Small intestine (tissue), 7 donors: ENCODE measurements at regions not wholly inside any gene's neighbourhood (a gene's known extent, or its start where the extent isn't known, plus 50 kb on each side); places are given as distances from the start of the nearest gene placed in this dataset.

Experiments used
- DNase-seq, 2 donors: peaks; one replicate each; pipeline versions ENCODE4 v3.0.0 to v3.0.0-alpha.2; 2013
- FAIRE-seq: peaks from 2 replicates; lab custom pipeline; 2012; peaks lifted over from hg19 to GRCh38; lab: Jason Lieb, UNC
- H3K27ac ChIP-seq, 3 donors: one replicate each; pipeline ENCODE4 v1.5.1; 2013; ENCODE audit warnings: low read length in 2 of 3, mild to moderate bottlenecking in 2 of 3, control low read depth in 1 of 3, inconsistent platforms in 1 of 3, low read depth in 1 of 3, moderate library complexity in 1 of 3
- H3K27me3 ChIP-seq, 3 donors: one replicate each; pipeline ENCODE4 v1.6.1; 2013; ENCODE audit warnings: low read length in 3 of 3, inconsistent platforms in 1 of 3; ENCODE audit not compliant: control insufficient read depth in 3 of 3, insufficient read depth in 3 of 3
- H3K36me3 ChIP-seq, 3 donors: one replicate each; pipeline ENCODE4 v1.6.1; 2013; ENCODE audit warnings: low read length in 3 of 3, inconsistent platforms in 1 of 3, low read depth in 1 of 3, mild to moderate bottlenecking in 1 of 3, moderate library complexity in 1 of 3; ENCODE audit not compliant: control insufficient read depth in 3 of 3, insufficient read depth in 2 of 3
- H3K4me1 ChIP-seq, 3 donors: one replicate each; pipeline ENCODE4 v1.6.1; 2013; ENCODE audit warnings: low read length in 2 of 3, inconsistent platforms in 1 of 3, low read depth in 1 of 3, mild to moderate bottlenecking in 1 of 3, moderate library complexity in 1 of 3; ENCODE audit not compliant: control insufficient read depth in 3 of 3, insufficient read depth in 2 of 3
- H3K4me3 ChIP-seq, 3 donors: one replicate each; pipeline ENCODE4 v1.5.1; 2013; ENCODE audit warnings: low read length in 3 of 3, control low read depth in 1 of 3, inconsistent platforms in 1 of 3, low read depth in 1 of 3, mild to moderate bottlenecking in 1 of 3, moderate library complexity in 1 of 3
- H3K9me3 ChIP-seq, 2 donors: one replicate each; pipeline ENCODE4 v1.6.1; 2013; ENCODE audit warnings: low read depth in 1 of 2, low read length in 1 of 2; ENCODE audit not compliant: control insufficient read depth in 2 of 2, insufficient read depth in 1 of 2
- WGBS, 3 donors: extraction: QIAGEN DNeasy Blood & Tissue Kit; methylation state at CpG; one replicate each; pipeline ENCODE4 v1.1.7; 2013; 5-methylcytosine and 5-hydroxymethylcytosine counted together
- donor health status: healthy with polysubstance abuse.
- donor health status: control.
- donor health status: control.
- donor health status: Bipolar disorder and iron deficiency.
- donor health status: healthy.

GRCh38 chr16:7834771-7835431 lies 502.3 kb downstream of the RBFOX1 start:
- 8 to 15% (median 10%) methylated on average over 1 of the region's 1 CpG for WGBS, 3 donors
- H3K9me3 ChIP-seq, result no peaks in the 10 kb centered on the region
- H3K36me3 ChIP-seq, result no peaks in the 10 kb centered on the region
- FAIRE-seq, result no peak
- no peaks in the 10 kb centered on the region for H3K27me3 ChIP-seq
- DNase-seq, result no peak
- H3K4me1 ChIP-seq, result no peaks in the 10 kb centered on the region
- no peak overlapping the region for H3K4me3 ChIP-seq
- H3K27ac ChIP-seq, result no peak overlapping the region

DNA sequence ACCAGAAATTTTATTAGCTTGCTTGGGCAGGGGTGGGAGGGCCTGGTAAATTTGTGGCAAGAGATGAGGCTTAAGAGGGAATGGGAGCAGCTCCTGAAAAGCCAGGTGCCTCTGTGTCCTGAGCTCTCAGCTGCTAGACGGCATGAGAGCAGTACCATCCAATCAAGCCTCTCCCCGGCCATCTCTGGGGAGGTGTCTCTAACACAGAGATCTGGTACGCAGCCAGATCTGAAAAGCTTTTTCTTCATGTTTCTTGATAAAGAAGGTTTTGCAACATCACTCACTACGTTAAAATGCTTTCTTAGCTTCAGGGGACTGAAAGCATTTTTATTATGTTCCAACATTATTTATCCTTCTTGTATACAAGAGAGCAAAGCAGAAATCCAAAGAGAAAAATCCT lies 488.2 kb downstream of the RBFOX1 start:
- 58 to 72% (median 68%) methylated on average over 4 of the region's 4 CpGs for WGBS, 3 donors
- no peaks in the 10 kb centered on the region for H3K36me3 ChIP-seq
- no peak overlapping the region for H3K4me3 ChIP-seq
- no peaks in the 10 kb centered on the region for H3K27me3 ChIP-seq
- H3K27ac ChIP-seq, result no peak overlapping the region
- H3K9me3 ChIP-seq, result no peaks in the 10 kb centered on the region
- no peaks in the 10 kb centered on the region for H3K4me1 ChIP-seq
- DNase-seq (no peak), FAIRE-seq (no peak)

DNA sequence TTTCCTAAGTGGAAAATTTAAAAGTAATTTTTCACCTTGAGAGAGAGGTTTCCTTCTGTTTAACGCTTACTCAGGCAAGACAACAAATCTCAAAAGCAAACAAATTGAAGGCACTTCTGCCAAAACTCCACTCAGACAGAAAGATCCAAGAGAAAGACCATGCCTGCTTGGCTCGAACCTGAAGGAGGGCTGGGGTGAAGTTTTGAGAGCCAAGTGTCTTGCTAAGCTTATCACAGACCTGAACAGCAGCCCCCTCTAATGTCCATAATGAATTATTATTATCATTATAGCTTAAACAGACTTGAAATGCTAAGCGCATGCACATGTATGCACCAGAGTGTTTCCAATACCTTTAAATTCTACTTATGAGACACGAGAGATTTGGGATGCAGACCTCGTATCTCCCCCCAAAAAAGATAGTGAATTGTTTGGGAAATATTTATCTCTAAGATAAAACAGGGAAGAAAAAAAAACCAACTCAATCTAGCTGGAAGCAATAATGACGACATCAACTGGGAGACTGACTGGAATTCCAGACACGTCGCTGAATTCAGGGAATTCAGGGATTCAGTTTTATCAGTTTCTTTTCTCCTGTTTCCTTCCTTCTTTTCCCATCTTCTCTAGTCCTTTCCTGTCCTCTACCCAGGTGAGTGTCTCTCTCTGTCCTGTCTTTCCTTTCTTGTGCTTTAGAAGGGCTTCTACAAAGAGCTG lies 473.2 kb downstream of the RBFOX1 start:
- H3K36me3 ChIP-seq, result no peaks in the 10 kb centered on the region
- 51 to 60% (median 57%) methylated on average over 8 of the region's 8 CpGs for WGBS, 3 donors
- no peak overlapping the region for H3K4me3 ChIP-seq
- no peak for DNase-seq
- FAIRE-seq, result no peak
- no peaks in the 10 kb centered on the region for H3K27me3 ChIP-seq
- no peaks in the 10 kb centered on the region for H3K4me1 ChIP-seq
- no peaks in the 10 kb centered on the region for H3K9me3 ChIP-seq
- H3K27ac ChIP-seq, result no peak overlapping the region

DNA sequence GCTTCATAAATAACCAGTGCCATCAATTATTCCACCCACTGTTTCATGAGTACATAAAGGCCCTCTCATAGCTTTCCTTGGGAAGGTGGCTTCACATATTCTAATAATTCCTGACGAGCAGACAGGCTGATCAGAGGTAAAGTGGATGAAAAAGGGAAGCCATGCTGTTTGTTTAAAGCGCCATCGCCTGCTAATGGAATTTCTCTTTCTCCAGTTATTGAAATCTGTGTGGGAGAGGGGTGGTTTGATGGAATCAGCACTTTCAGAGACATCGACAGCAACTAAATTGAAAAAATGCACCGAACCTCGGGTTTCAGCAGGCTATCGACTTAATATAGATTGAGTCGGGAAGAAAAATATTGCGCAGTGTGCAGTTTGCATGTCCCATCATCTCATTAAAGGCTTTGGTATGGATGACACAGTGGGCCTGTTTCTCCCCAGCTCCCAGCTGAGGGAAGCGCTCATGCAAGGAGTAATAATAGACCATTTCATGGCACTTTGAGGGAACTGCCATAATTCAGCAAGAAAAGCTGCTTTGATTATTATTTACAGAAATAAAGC lies 472.1 kb downstream of the RBFOX1 start:
- Histone ChIP-seq H3K27ac (no peak overlapping the region), H3K9me3 (no peaks in the 10 kb centered on the region), H3K4me3 (no peak overlapping the region), H3K36me3 (no peaks in the 10 kb centered on the region), H3K4me1 (no peaks in the 10 kb centered on the region), H3K27me3 (no peaks in the 10 kb centered on the region)
- 84 to 88% (median 86%) methylated on average over 10 of the region's 10 CpGs for WGBS, 3 donors
- FAIRE-seq (no peak), DNase-seq (no peak)

GRCh38 chr16:7792346-7792745 lies 459.7 kb downstream of the RBFOX1 start:
- FAIRE-seq (no peak), DNase-seq (no peak)
- H3K27ac ChIP-seq, result no peak overlapping the region
- no peak overlapping the region for H3K4me3 ChIP-seq
- no peaks in the 10 kb centered on the region for H3K4me1 ChIP-seq
- no peaks in the 10 kb centered on the region for H3K27me3 ChIP-seq
- H3K9me3 ChIP-seq, result no peaks in the 10 kb centered on the region
- H3K36me3 ChIP-seq, result no peaks in the 10 kb centered on the region
- WGBS, 3 donors, result 80 to 86% (median 86%) methylated on average over 4 of the region's 4 CpGs

DNA sequence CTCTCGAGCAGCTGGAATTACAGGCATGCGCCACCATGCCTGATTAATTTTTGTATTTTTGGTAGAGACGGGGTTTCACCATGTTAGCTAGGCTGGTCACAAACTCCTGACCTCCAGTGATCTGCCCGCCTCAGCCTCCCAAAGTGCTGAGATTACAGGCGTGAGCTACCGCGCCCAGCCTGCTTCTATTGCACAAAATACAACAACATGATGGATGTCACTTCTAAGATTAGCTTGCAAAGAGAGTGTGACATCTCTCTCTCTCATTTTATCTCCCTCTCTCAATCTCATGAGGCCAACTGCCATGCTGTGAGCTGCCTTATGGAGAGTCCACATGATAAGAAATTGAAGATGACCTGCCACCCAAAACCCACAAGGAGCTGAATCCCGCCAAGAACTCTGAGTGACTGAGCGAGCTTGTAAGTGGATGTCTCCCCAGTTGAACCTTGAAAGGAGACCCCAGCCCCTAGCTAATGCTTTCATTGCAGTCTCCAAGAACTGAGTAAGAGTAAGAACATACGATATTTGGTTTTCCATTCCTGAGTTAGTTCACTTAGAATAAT lies 458.5 kb downstream of the RBFOX1 start:
- DNase-seq, result no peak
- FAIRE-seq, result no peak
- no peaks in the 10 kb centered on the region for H3K27me3 ChIP-seq
- H3K9me3 ChIP-seq, result no peaks in the 10 kb centered on the region
- no peak overlapping the region for H3K27ac ChIP-seq
- H3K36me3 ChIP-seq, result no peaks in the 10 kb centered on the region
- H3K4me3 ChIP-seq, result no peak overlapping the region
- WGBS, 3 donors, result 82 to 86% (median 85%) methylated on average over 10 of the region's 10 CpGs
- no peaks in the 10 kb centered on the region for H3K4me1 ChIP-seq

DNA sequence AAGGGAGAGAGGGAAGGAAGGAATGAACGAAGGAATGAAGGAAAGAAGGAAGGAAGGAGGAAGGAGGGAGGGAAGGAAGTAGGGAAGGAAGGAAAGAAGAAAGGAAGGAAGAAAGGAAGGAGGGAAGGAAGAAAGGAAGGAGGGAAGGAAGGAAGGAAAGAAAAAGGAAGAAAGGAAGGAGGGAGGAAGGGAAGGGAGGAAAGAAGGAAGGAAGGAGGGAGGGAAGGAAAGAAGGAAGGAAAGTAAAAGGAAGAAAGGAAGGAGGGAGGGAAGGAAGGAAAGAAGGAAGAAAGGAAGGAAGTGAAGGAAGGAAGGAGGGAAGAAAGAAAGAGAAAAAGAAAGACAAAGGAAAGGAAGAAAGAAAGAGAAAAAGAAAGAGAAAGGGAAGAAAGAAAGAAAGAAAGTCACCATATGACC lies 442.4 kb downstream of the RBFOX1 start:
- H3K4me1 ChIP-seq, result no peaks in the 10 kb centered on the region
- H3K27me3 ChIP-seq, result no peaks in the 10 kb centered on the region
- 61 to 85% (median 70%) methylated on average over 1 of the region's 1 CpG for WGBS, 3 donors
- no peaks in the 10 kb centered on the region for H3K36me3 ChIP-seq
- FAIRE-seq (no peak), DNase-seq (no peak)
- no peak overlapping the region for H3K27ac ChIP-seq
- H3K4me3 ChIP-seq, result no peak overlapping the region
- no peaks in the 10 kb centered on the region for H3K9me3 ChIP-seq

DNA sequence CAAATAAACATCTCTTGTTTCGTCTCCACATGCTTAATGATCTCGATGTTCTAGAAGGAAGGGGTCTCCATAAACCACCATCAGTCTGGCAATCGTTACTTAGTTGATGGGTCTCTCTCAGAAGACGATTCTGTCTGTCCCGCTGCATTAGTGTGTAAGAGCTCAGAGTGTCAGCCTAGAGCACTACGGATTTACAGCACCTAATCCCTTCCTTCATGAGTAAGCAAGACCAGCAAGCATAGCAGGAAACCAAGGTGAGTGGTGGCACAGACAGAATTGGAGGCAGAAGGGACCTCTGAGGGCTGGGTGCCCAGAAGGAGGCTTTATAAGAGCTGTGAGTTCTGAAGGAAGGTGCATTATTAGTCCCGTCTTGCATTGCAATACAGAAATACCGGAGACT lies 440.1 kb downstream of the RBFOX1 start:
- no peaks in the 10 kb centered on the region for H3K4me1 ChIP-seq
- no peak for FAIRE-seq
- H3K36me3 ChIP-seq, result no peaks in the 10 kb centered on the region
- no peak overlapping the region for H3K27ac ChIP-seq
- H3K9me3 ChIP-seq, result no peaks in the 10 kb centered on the region
- no peak overlapping the region for H3K4me3 ChIP-seq
- no peaks in the 10 kb centered on the region for H3K27me3 ChIP-seq
- 82 to 90% (median 84%) methylated on average over 8 of the region's 8 CpGs for WGBS, 3 donors
- no peak for DNase-seq
